Fibroblast of lung (primary cell): ENCODE measurements at regions not wholly inside any gene's neighbourhood (a gene's known extent, or its start where the extent isn't known, plus 50 kb on each side); places are given as distances from the start of the nearest gene placed in this dataset.

ENCODE experiments used
- CTCF ChIP-seq, 2 donors: IDR thresholded peaks in 1 of 2; conservative IDR thresholded peaks in 1 of 2; 1 replicate in 1 of 2; 2 replicates in 1 of 2; pipeline ENCODE4 v1.5.1; 2011 to 2012; ENCODE audit warnings: low read length in 2 of 2, control low read depth in 1 of 2, inconsistent platforms in 1 of 2, low read depth in 1 of 2, mild to moderate bottlenecking in 1 of 2
- EZH2 ChIP-seq: IDR thresholded peaks from 2 replicates; pipeline ENCODE4 v1.5.1; 2012; ENCODE audit warnings: low read length, control low read depth, mild to moderate bottlenecking; ENCODE audit errors: missing control alignments

GRCh38 chr9:32331240-32331639 is 53.2 kb upstream of the ACO1 start:
- TF ChIP-seq CTCF (conservative IDR thresholded peaks at IDR 0.05 in 1 of 2, IDR thresholded peaks at IDR 0.05 in 1 of 2; ENCODE audit: low read depth in 1 of 2, low read length in 2 of 2), result no peak
- no peak for TF ChIP-seq EZH2
